Psoas muscle (tissue), 7 donors: ENCODE measurements at regions not wholly inside any gene's neighbourhood (a gene's known extent, or its start where the extent isn't known, plus 50 kb on each side); places are given as distances from the start of the nearest gene placed in this dataset.

Source experiments
- ATAC-seq, 4 donors: fragments of 200-7000 bp; cut with Tn5 transposase; one replicate each; pipeline ENCODE4 v1.9.1; 2020; ENCODE audit warnings: moderate library complexity in 3 of 4, mild to moderate bottlenecking in 2 of 4
- DNase-seq, 2 donors: peaks; one replicate each; pipeline ENCODE4 v3.0.0-alpha.2; 2020
- H3K27ac ChIP-seq: fragments of 200-600 bp; one replicate; pipeline ENCODE4 v1.8.0; 2022
- H3K27me3 ChIP-seq, 3 donors: fragments of 200-600 bp in 1 of 3; one replicate each; pipeline versions ENCODE4 v1.6.1 to v1.8.0; 2013 to 2022; ENCODE audit warnings: low read length in 2 of 3, mild to moderate bottlenecking in 2 of 3, moderate library complexity in 1 of 3; ENCODE audit not compliant: insufficient read depth in 3 of 3
- H3K36me3 ChIP-seq, 2 donors: fragments of 200-600 bp in 1 of 2; one replicate each; pipeline versions ENCODE4 v1.6.1 to v1.8.0; 2013 to 2022; ENCODE audit warnings: low read depth in 1 of 2, mild to moderate bottlenecking in 1 of 2, moderate library complexity in 1 of 2; ENCODE audit not compliant: insufficient read depth in 1 of 2
- H3K4me1 ChIP-seq: fragments of 200-600 bp; one replicate; pipeline ENCODE4 v1.8.0; 2022
- H3K4me3 ChIP-seq: fragments of 200-600 bp; one replicate; pipeline ENCODE4 v1.8.0; 2022; ENCODE audit warnings: mild to moderate bottlenecking
- H3K9me3 ChIP-seq: fragments of 200-600 bp; one replicate; pipeline ENCODE4 v1.8.0; 2022
- WGBS, 3 donors: extraction: QIAGEN DNeasy Blood & Tissue Kit; methylation state at CpG; one replicate each; pipeline versions ENCODE4 v1.1.6 to v1.1.7; 2013; 5-methylcytosine and 5-hydroxymethylcytosine counted together
- intact Hi-C, 2 donors: fragments of 100-400 bp; cut with DNase I; formaldehyde crosslinking; loops; one replicate each; pipeline versions ENCODE4 v1.11.0 to v1.14.2; 2022
- TF ChIP-seq, protein P1 (sequence below): fragments of 200-600 bp; IDR thresholded peaks from one replicate; pipeline ENCODE4 v1.8.0; 2022; ENCODE audit warnings: antibody characterized with exemption
- donor health status: healthy with polysubstance abuse.
- donor health status: DM: no; HTN: no; CAD: no; lungs with moderate emphysema.
- donor health status: Bipolar disorder and iron deficiency.
- donor health status: healthy.
- donor health status: DM: yes; HTN: yes; CAD: no.
- donor health status: DM: no; HTN: no; CAD: no.
- donor health status: DM: yes; HTN: yes; CAD: no.

DNA sequence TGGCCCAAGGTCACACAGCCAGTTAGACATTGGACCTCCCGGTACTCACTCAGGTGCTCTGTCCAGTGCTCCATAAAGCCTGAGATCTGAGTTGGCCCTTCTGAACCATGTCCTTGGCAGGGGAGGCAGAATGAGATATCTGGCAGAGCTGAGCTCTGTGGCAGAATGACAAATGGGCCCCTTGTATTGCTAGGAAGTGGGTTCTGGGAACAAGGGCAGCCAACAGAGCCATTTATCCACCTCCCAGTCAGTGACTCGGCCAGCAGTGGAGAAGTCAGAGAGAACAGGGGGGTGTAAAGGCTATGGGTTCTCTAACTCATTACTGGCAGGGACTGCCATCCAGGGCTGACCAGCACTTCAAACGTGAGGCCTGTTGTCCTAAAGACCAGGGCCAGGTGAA, 117.1 kb upstream of the NLRP1 start:
- ATAC-seq (no peak), DNase-seq (no peak)
- no peak overlapping the region for H3K27ac ChIP-seq
- H3K4me3 ChIP-seq, result no peak overlapping the region
- intact Hi-C loops, result no loop called here
- no peaks in the 10 kb centered on the region for H3K4me1 ChIP-seq
- peaks cover 0 to 26% (median 16%) of the 10 kb centered on the region in 3 donors for H3K27me3 ChIP-seq
- H3K9me3 ChIP-seq, result peaks cover 3% of the 10 kb centered on the region
- no peaks in the 10 kb centered on the region for H3K36me3 ChIP-seq
- TF ChIP-seq, protein P1, sequence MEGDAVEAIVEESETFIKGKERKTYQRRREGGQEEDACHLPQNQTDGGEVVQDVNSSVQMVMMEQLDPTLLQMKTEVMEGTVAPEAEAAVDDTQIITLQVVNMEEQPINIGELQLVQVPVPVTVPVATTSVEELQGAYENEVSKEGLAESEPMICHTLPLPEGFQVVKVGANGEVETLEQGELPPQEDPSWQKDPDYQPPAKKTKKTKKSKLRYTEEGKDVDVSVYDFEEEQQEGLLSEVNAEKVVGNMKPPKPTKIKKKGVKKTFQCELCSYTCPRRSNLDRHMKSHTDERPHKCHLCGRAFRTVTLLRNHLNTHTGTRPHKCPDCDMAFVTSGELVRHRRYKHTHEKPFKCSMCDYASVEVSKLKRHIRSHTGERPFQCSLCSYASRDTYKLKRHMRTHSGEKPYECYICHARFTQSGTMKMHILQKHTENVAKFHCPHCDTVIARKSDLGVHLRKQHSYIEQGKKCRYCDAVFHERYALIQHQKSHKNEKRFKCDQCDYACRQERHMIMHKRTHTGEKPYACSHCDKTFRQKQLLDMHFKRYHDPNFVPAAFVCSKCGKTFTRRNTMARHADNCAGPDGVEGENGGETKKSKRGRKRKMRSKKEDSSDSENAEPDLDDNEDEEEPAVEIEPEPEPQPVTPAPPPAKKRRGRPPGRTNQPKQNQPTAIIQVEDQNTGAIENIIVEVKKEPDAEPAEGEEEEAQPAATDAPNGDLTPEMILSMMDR, result no peak
- 41 to 59% (median 44%) methylated on average over 3 of the region's 3 CpGs for WGBS, 3 donors

DNA sequence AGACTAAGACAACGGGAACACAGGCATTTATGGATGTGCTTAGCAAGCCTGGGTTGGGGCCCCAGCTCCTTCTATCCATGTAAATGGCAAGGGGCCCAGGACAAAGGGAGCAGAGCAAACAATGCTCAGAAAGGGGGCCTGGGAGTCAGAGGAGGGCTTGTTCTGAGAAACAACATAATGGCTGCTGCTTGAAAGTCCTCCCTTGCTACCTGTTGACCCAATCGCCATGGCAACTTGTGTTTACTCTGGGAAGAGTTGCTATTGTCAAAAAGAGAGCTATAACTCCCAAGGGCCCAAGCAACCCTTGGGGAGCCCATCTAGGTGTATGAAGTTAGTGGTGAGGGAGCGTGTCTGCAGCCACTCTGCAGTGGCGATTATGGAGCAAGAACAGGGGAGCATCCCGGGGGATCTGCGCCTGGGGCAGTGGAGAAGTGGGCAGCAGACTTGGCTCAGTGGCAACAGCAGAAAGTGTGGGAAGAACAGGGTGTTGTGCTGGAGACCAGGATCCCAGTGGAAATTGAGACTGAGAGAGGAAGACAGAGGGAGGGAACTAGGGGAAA, 118.7 kb upstream of the NLRP1 start:
- WGBS, 3 donors, result 86 to 90% (median 86%) methylated on average over 6 of the region's 6 CpGs
- no peak overlapping the region for H3K4me3 ChIP-seq
- TF ChIP-seq, protein P1, result no peak
- H3K27ac ChIP-seq, result no peak overlapping the region
- intact Hi-C loops, result no loop called here
- no peak for ATAC-seq
- H3K9me3 ChIP-seq, result peaks cover 3% of the 10 kb centered on the region
- peaks cover 0 to 22% (median 13%) of the 10 kb centered on the region in 3 donors for H3K27me3 ChIP-seq
- no peaks in the 10 kb centered on the region for H3K4me1 ChIP-seq
- DNase-seq, result no peak
- no peaks in the 10 kb centered on the region for H3K36me3 ChIP-seq

DNA sequence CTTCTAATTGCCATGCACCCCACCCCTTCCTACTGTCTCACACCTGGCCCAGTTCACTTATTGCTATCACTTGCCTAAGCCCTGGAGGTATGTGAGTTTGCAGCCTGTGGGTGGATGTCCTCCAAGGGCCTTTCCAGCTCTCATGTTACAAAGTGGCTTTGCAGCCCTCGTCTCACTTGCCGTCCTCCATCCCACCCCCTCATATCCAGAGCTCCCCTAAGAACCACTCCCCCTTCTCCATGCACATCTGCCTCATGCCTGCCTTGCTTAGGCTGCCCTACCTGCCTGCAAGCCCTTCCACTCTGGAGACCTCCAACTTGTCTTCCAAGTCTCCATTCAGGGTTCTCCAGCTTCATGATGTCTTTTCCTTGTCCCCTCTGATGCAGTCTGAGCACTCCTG, 119.4 kb upstream of the NLRP1 start:
- WGBS, 3 donors, result 11 to 20% (median 15%) methylated on average over 2 of the region's 2 CpGs

DNA sequence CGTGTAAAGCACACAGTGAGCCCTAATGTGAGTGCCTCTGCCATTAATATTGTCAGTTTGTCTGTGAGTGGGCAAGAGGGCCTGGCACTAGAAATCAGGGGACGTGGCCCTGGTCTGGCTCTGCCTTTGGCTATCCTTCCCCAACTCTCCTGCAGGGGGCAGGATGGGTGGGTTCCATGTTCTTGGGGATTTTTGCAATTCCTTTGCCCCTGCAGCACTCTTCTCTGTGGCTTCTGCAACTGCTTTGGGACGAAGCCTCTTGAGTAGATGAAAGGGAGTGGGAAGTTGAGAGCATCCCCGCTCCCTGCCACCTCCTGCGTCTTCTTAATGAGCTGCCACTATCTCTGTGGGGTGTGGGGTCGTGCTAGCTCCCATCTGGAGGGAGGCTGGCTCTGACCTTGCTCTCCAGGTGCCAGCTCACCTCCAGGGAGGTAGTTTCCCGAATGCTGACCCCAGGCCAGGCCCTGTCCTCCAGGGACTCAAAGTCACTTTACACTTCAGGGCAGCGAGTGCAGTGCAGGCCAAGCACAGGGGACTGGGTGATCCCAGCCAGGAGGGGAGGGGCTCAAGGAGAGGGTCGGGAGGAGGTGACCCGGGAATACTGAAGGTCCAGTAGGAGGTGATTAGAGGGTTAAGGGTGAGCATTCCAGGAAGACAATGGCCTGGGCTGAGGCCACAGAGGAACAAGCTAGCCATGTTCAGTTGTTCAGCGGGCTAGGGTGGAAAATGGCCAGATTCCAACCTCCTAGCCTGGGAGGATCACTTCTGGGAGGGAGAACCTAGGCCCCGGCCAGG, 121.0 kb upstream of the NLRP1 start:
- no peaks in the 10 kb centered on the region for H3K9me3 ChIP-seq
- DNase-seq (no peak), ATAC-seq (no peak)
- no peak overlapping the region for H3K27ac ChIP-seq
- no peaks in the 10 kb centered on the region for H3K4me1 ChIP-seq
- no peaks in the 10 kb centered on the region for H3K36me3 ChIP-seq
- intact Hi-C loops, result loop anchor here (5.0 kb wide), 2 partner anchors 118 to 717 kb away; no protein-coding TSS in a partner anchor
- TF ChIP-seq, protein P1, result no peak
- H3K4me3 ChIP-seq, result no peak overlapping the region
- peaks cover 0 to 13% (median 6%) of the 10 kb centered on the region in 3 donors for H3K27me3 ChIP-seq
- 58 to 63% (median 61%) methylated on average over 12 of the region's 12 CpGs for WGBS, 3 donors

More for the DNA sequence above, 119.4 kb upstream of the NLRP1 start:
- Histone ChIP-seq H3K9me3 (peaks cover 2% of the 10 kb centered on the region), H3K27ac (no peak overlapping the region), H3K27me3 (peaks cover 0 to 21% (median 12%) of the 10 kb centered on the region in 3 donors), H3K4me1 (no peaks in the 10 kb centered on the region), H3K4me3 (no peak overlapping the region), H3K36me3 (no peaks in the 10 kb centered on the region)
- intact Hi-C loops, result no loop called here
- DNase-seq (no peak), ATAC-seq (no peak)
- TF ChIP-seq, protein P1, result no peak
